Activated CD4-positive, alpha-beta T cell treated with anti-CD3 and anti-CD28 coated beads for 48 hours (primary cell): ENCODE measurements at regions not wholly inside any gene's neighbourhood (a gene's known extent, or its start where the extent isn't known, plus 50 kb on each side); places are given as distances from the start of the nearest gene placed in this dataset.
A peak's percentile ranks its signal among the peaks of the same experiment; 100 is the strongest.
"Not testable (repeated sequence)": the region's sequence is repeated elsewhere in the genome, so short reads cannot be mapped to it uniquely, and the experiment has no call there.

ENCODE experiments used
- DNase-seq: peaks from one replicate; pipeline ENCODE4 v3.0.0-alpha.2; 2020

- not testable (repeated sequence) for DNase-seq
Observed at GRCh38 chr7:76971201-76971600, 61.0 kb downstream of the SPDYE17 start.

GRCh38 chr7:76969892-76970291 is 62.3 kb downstream of the SPDYE17 start:
- not testable (repeated sequence) for DNase-seq

- DNase-seq: not testable (repeated sequence)
Observed at GRCh38 chr7:76965731-76966548, 66.2 kb downstream of the SPDYE17 start.

GRCh38 chr7:76964050-76964449 is 68.1 kb downstream of the SPDYE17 start:
- not testable (repeated sequence) for DNase-seq

- DNase-seq: not testable (repeated sequence)
Observed at GRCh38 chr7:76963061-76963460, 69.1 kb downstream of the SPDYE17 start.

- not testable (repeated sequence) for DNase-seq
Observed at GRCh38 chr7:76960400-76960986, 71.7 kb downstream of the SPDYE17 start.

GRCh38 chr7:76959573-76960399 is 72.4 kb downstream of the SPDYE17 start:
- DNase-seq: not testable (repeated sequence)

- not testable (repeated sequence) for DNase-seq
Observed at GRCh38 chr7:76956531-76956930, 75.6 kb downstream of the SPDYE17 start.

GRCh38 chr7:76955124-76955523 is 77.0 kb downstream of the SPDYE17 start:
- DNase-seq: not testable (repeated sequence)

- DNase-seq: not testable (repeated sequence)
Observed at GRCh38 chr7:76944603-76945002, 87.6 kb downstream of the SPDYE17 start.

GRCh38 chr7:76941809-76942765 is 90.1 kb downstream of the SPDYE17 start:
- DNase-seq: not testable (repeated sequence)

- not testable (repeated sequence) for DNase-seq
Observed at GRCh38 chr7:76937781-76938180, 94.4 kb downstream of the SPDYE17 start.

GRCh38 chr7:76937330-76937729 is 94.8 kb downstream of the SPDYE17 start:
- not testable (repeated sequence) for DNase-seq

GRCh38 chr7:76936346-76936745 is 95.8 kb downstream of the SPDYE17 start:
- DNase-seq: not testable (repeated sequence)

GRCh38 chr7:76934711-76935110 is 97.5 kb downstream of the SPDYE17 start:
- not testable (repeated sequence) for DNase-seq

- peak; percentile 2 for DNase-seq
Observed at GRCh38 chr7:76932957-76933356, 99.2 kb downstream of the SPDYE17 start.

GRCh38 chr7:76931441-76931840 is 100.7 kb downstream of the SPDYE17 start:
- not testable (repeated sequence) for DNase-seq

- not testable (repeated sequence) for DNase-seq
Observed at GRCh38 chr7:76930416-76930815, 101.7 kb downstream of the SPDYE17 start.

GRCh38 chr7:76928751-76929150 is 103.4 kb downstream of the SPDYE17 start:
- not testable (repeated sequence) for DNase-seq

- DNase-seq: not testable (repeated sequence)
Observed at GRCh38 chr7:76927741-76928393, 104.3 kb downstream of the SPDYE17 start.

- DNase-seq: not testable (repeated sequence)
Observed at GRCh38 chr7:76926416-76926815, 105.7 kb downstream of the SPDYE17 start.
